Epithelial cell of proximal tubule (primary cell): ENCODE measurements at regions not wholly inside any gene's neighbourhood (a gene's known extent, or its start where the extent isn't known, plus 50 kb on each side); places are given as distances from the start of the nearest gene placed in this dataset.

Experiments
- DNase-seq: peaks from one replicate; pipeline ENCODE4 v3.0.0-alpha.2; 2011; ENCODE audit warnings: low read depth
- H3K4me3 ChIP-seq: 2 replicates; pipeline ENCODE4 v1.5.1; 2011; ENCODE audit warnings: low read depth, mild to moderate bottlenecking, low read length
- CTCF ChIP-seq: conservative IDR thresholded peaks from 2 replicates; pipeline ENCODE4 v1.5.1; 2012; ENCODE audit warnings: low read depth, mild to moderate bottlenecking, low read length

- DNase-seq, result no peak
- H3K4me3 ChIP-seq, result no peak overlapping the region
- TF ChIP-seq CTCF, result no peak
These were observed 360.5 kb downstream of the SHANK2 start for GRCh38 chr11:70891844-70892380.

GRCh38 chr11:70892889-70893288, 359.5 kb downstream of the SHANK2 start:
- DNase-seq, result no peak
- TF ChIP-seq CTCF, result no peak
- no peak overlapping the region for H3K4me3 ChIP-seq

GRCh38 chr11:70894566-70895365, 357.6 kb downstream of the SHANK2 start:
- no peak for TF ChIP-seq CTCF
- no peak for DNase-seq
- no peak overlapping the region for H3K4me3 ChIP-seq

- TF ChIP-seq CTCF, result no peak
- no peak for DNase-seq
- H3K4me3 ChIP-seq, result no peak overlapping the region
These were observed 357.1 kb downstream of the SHANK2 start for GRCh38 chr11:70895366-70895670.

GRCh38 chr11:70897429-70897828, 354.9 kb downstream of the SHANK2 start:
- no peak for TF ChIP-seq CTCF
- no peak overlapping the region for H3K4me3 ChIP-seq
- no peak for DNase-seq

GRCh38 chr11:70899616-70900015, 352.8 kb downstream of the SHANK2 start:
- DNase-seq, result no peak
- H3K4me3 ChIP-seq, result no peak overlapping the region
- TF ChIP-seq CTCF, result no peak

- TF ChIP-seq CTCF, result no peak
- DNase-seq, result no peak
- no peak overlapping the region for H3K4me3 ChIP-seq
These were observed 351.8 kb downstream of the SHANK2 start for GRCh38 chr11:70900540-70900939.
